GM23338 (cell line): ENCODE measurements at regions not wholly inside any gene's neighbourhood (a gene's known extent, or its start where the extent isn't known, plus 50 kb on each side); places are given as distances from the start of the nearest gene placed in this dataset.

ENCODE experiments used
- ATAC-seq: fragments of 200-7000 bp; cut with Tn5 transposase; 3 replicates; pipeline ENCODE4 v1.9.1; 2020
- DNase-seq: peaks from one replicate; pipeline ENCODE4 v3.0.0-alpha.2; 2015; ENCODE audit warnings: low spot score
- H2AFZ ChIP-seq: fragments of 200-600 bp; sonication (generic); 2 replicates; pipeline ENCODE4 v1.8.0; 2016; ENCODE audit warnings: antibody characterized with exemption, mild to moderate bottlenecking, moderate library complexity
- H3F3A ChIP-seq: fragments of 200-600 bp; sonication (generic); replicated peaks from 2 replicates; pipeline ENCODE4 v1.8.0; 2017; ENCODE audit warnings: antibody characterized with exemption, mixed run types, low read depth
- H3K27ac ChIP-seq: fragments of 200-600 bp; sonication (generic); 2 replicates; pipeline ENCODE4 v1.6.1; 2016; ENCODE audit warnings: low read depth
- H3K27me3 ChIP-seq: fragments of 200-600 bp; sonication (generic); 2 replicates; pipeline ENCODE4 v1.8.0; 2016; ENCODE audit warnings: mild to moderate bottlenecking, mixed run types, moderate library complexity; ENCODE audit not compliant: insufficient read depth
- H3K36me3 ChIP-seq: fragments of 200-600 bp; sonication (generic); 2 replicates; pipeline ENCODE4 v1.8.0; 2016; ENCODE audit warnings: mild to moderate bottlenecking; ENCODE audit not compliant: insufficient read depth
- H3K4me1 ChIP-seq: fragments of 200-600 bp; sonication (generic); 2 replicates; pipeline ENCODE4 v1.8.0; 2016; ENCODE audit warnings: mild to moderate bottlenecking, moderate library complexity; ENCODE audit not compliant: insufficient read depth
- H3K4me2 ChIP-seq: fragments of 200-600 bp; sonication (generic); 2 replicates; pipeline ENCODE4 v1.7.1; 2017; ENCODE audit warnings: mixed run types
- H3K4me3 ChIP-seq: fragments of 200-600 bp; sonication (generic); 2 replicates; pipeline ENCODE4 v1.6.1; 2016; ENCODE audit warnings: mixed run types
- H3K79me2 ChIP-seq: fragments of 200-600 bp; sonication (generic); replicated peaks from 2 replicates; pipeline ENCODE4 v1.8.0; 2017; ENCODE audit warnings: mild to moderate bottlenecking; ENCODE audit not compliant: insufficient read depth
- H3K9me2 ChIP-seq: fragments of 200-600 bp; sonication (generic); 2 replicates; pipeline ENCODE4 v1.8.0; 2017; ENCODE audit not compliant: insufficient read depth
- H4K20me1 ChIP-seq: fragments of 200-600 bp; sonication (generic); replicated peaks from 2 replicates; pipeline ENCODE4 v1.8.0; 2017; ENCODE audit warnings: mild to moderate bottlenecking; ENCODE audit not compliant: insufficient read depth
- H3K27ac Mint-ChIP-seq: 2 replicates; pipeline ENCODE4 v1.8.0; 2020; ENCODE audit warnings: inconsistent platforms, mild to moderate bottlenecking, moderate library complexity, mixed read lengths
- H3K27me3 Mint-ChIP-seq: 3 replicates; pipeline ENCODE4 v1.8.0; 2022; ENCODE audit warnings: low read depth, mild to moderate bottlenecking, moderate library complexity, mixed read lengths, inconsistent platforms; ENCODE audit not compliant: insufficient read depth, poor library complexity
- H3K36me3 Mint-ChIP-seq: 3 replicates; pipeline ENCODE4 v1.8.0; 2021; ENCODE audit warnings: low read depth, mild to moderate bottlenecking, inconsistent platforms, moderate library complexity, mixed read lengths
- H3K4me1 Mint-ChIP-seq: 3 replicates; pipeline ENCODE4 v1.8.0; 2020; ENCODE audit warnings: mild to moderate bottlenecking, inconsistent platforms, mixed read lengths
- H3K4me3 Mint-ChIP-seq: 3 replicates; pipeline ENCODE4 v1.8.0; 2021; ENCODE audit warnings: moderate library complexity, mild to moderate bottlenecking, inconsistent platforms, mixed read lengths
- H3K9me3 Mint-ChIP-seq: 3 replicates; pipeline ENCODE4 v1.8.0; 2020; ENCODE audit warnings: moderate library complexity, mild to moderate bottlenecking, inconsistent platforms, mixed read lengths
- CREB1 ChIP-seq: fragments of 250-450 bp; sonication (Bioruptor Pico); IDR thresholded peaks from 2 replicates; pipeline ENCODE4 v1.5.0; 2020; ENCODE audit warnings: low read depth, mild to moderate bottlenecking, moderate library complexity
- CTCF ChIP-seq, 2 experiments: fragments of 200-600 bp in 1 of 2; sonication (generic) in 1 of 2; conservative IDR thresholded peaks; 2 replicates each; pipeline versions ENCODE4 v1.5.1 to v1.6.1; 2016 to 2017; ENCODE audit warnings: antibody characterized with exemption in 2 of 2, low read depth in 2 of 2, mild to moderate bottlenecking in 2 of 2, moderate library complexity in 1 of 2
- EZH2 ChIP-seq: fragments of 200-600 bp; sonication (generic); IDR thresholded peaks from one replicate; pipeline ENCODE4 v1.8.0; 2017; ENCODE audit warnings: antibody characterized with exemption, mild to moderate bottlenecking, low read depth; ENCODE audit not compliant: unreplicated experiment
- JUNB ChIP-seq: IDR thresholded peaks from one replicate; pipeline ENCODE4 v1.6.1; 2016; ENCODE audit warnings: antibody characterized with exemption; ENCODE audit not compliant: unreplicated experiment
- NANOG ChIP-seq: IDR thresholded peaks from 2 replicates; pipeline ENCODE4 v1.6.1; 2016; ENCODE audit warnings: antibody characterized with exemption, borderline replicate concordance
- POLR2AphosphoS5 ChIP-seq: IDR thresholded peaks from 2 replicates; pipeline ENCODE4 v1.6.1; 2016; ENCODE audit warnings: antibody characterized with exemption, low read depth
- REST ChIP-seq: IDR thresholded peaks from one replicate; pipeline ENCODE4 v1.6.1; 2018; ENCODE audit warnings: antibody characterized with exemption; ENCODE audit not compliant: unreplicated experiment
- STAT1 ChIP-seq: IDR thresholded peaks from one replicate; pipeline ENCODE4 v1.6.1; 2016; ENCODE audit warnings: antibody characterized with exemption; ENCODE audit not compliant: unreplicated experiment
- ZNF114 ChIP-seq: fragments of 250-450 bp; sonication (Bioruptor Pico); IDR thresholded peaks from 2 replicates; pipeline ENCODE4 v1.5.0; 2020; ENCODE audit warnings: mild to moderate bottlenecking, moderate library complexity
- ZNF331 ChIP-seq: fragments of 250-450 bp; sonication (Bioruptor Pico); IDR thresholded peaks from 2 replicates; pipeline ENCODE4 v1.5.0; 2020; ENCODE audit warnings: low read depth, mild to moderate bottlenecking, moderate library complexity
- ZNF462 ChIP-seq: fragments of 250-450 bp; sonication (Bioruptor Pico); IDR thresholded peaks from 2 replicates; pipeline ENCODE4 v1.5.0; 2020; ENCODE audit warnings: mild to moderate bottlenecking, moderate library complexity

- no peak for TF ChIP-seq REST
- TF ChIP-seq NANOG: no peak
- no peak for TF ChIP-seq STAT1
- TF ChIP-seq CTCF (conservative IDR thresholded peaks at IDR 0.05; ENCODE audit: low read depth in 2 of 2): no peak
- no peak for TF ChIP-seq JUNB
Observed at GRCh38 chr10:27392606-27393005, 111.5 kb upstream of the RAB18 start (continued).

- H3K27ac Mint-ChIP-seq: no peak overlapping the region
- Histone ChIP-seq H3K4me3 (no peak overlapping the region), H4K20me1 (no peaks in the 10 kb centered on the region), H3K4me2 (no peak overlapping the region), H3K27me3 (no peaks in the 10 kb centered on the region), H3K79me2 (no peaks in the 10 kb centered on the region), H3K36me3 (no peaks in the 10 kb centered on the region), H3K27ac (no peak overlapping the region), H3K4me1 (peaks cover 17% of the 10 kb centered on the region), H2AFZ (no peak overlapping the region), H3K9me2 (0 out of 2 replicates have a peak, but pooled peaks cover 3% of the 10 kb centered on the region), H3F3A (no peaks in the 10 kb centered on the region)
- TF ChIP-seq CREB1 (no peak), CTCF (conservative IDR thresholded peaks at IDR 0.05; ENCODE audit: low read depth in 2 of 2) (no peak), POLR2AphosphoS5 (no peak), ZNF462 (CRISPR knock-in tag) (no peak), ZNF114 (CRISPR knock-in tag) (no peak), ZNF331 (CRISPR knock-in tag) (no peak), EZH2 (no peak)
- H3K27me3 Mint-ChIP-seq: peaks cover 3% of the 10 kb centered on the region
- ATAC-seq: no peak
- peaks cover 18% of the 10 kb centered on the region for H3K4me1 Mint-ChIP-seq
- no peak overlapping the region for H3K4me3 Mint-ChIP-seq
- H3K9me3 Mint-ChIP-seq: peaks cover 7% of the 10 kb centered on the region
- no peak for DNase-seq
- H3K36me3 Mint-ChIP-seq: no peaks in the 10 kb centered on the region
Observed at GRCh38 chr10:27391916-27392315, 112.2 kb upstream of the RAB18 start.
